Activated CD4-positive, CD25-positive, alpha-beta regulatory T cell treated with anti-CD3 and anti-CD28 coated beads, Interleukin-2, amount 50 U/mL, for 72 hours (primary cell): ENCODE measurements at regions not wholly inside any gene's neighbourhood (a gene's known extent, or its start where the extent isn't known, plus 50 kb on each side); places are given as distances from the start of the nearest gene placed in this dataset.

Source experiments
- DNase-seq: peaks from one replicate; pipeline ENCODE4 v3.0.0; 2021

DNA sequence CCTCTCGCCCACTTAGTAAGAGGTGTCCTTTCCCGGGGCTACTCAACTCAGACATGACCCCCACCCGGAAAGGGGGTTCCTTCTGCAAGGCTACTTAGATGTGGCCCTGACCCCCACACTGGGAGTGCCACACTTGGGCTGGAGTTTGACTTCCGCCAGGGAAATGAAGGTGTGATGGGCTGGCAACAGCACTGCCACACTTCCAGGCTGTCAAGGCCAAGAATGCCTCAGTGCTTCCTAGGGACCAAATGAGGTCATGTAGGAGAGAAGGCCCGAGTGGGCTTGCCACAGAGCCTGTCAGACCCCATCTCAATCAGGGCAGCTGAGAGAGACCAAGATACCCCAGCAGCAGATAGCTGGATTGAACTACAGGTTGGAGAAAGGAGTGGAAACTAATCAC is 55.5 kb downstream of the DRD1 start:
- DNase-seq = no peak

DNA sequence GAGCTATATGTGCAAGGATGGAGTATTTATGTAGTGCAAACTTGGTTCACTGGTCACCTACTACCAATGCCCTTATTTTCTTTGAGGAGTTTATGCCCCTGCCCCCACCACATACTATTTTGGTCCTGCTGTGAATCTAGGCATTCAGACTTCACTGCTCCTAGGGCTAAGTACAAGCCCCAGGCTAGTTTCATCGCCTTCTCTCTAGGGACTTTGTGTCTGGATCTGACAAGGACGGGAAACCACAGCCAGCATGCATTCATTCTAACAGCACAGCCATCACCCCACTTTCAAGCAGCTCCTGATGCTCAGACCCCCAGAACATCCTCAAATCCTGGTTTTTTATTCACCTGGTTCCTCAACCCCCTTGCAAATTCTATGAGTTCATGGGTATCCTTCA is 56.8 kb downstream of the DRD1 start:
- DNase-seq = no peak

- DNase-seq = no peak
These were observed 57.5 kb downstream of the DRD1 start for GRCh38 chr5:175386526-175386925.

- no peak for DNase-seq
These were observed 58.2 kb downstream of the DRD1 start for GRCh38 chr5:175385691-175386362.

- DNase-seq = no peak
These were observed 59.0 kb downstream of the DRD1 start for GRCh38 chr5:175384724-175385552.

DNA sequence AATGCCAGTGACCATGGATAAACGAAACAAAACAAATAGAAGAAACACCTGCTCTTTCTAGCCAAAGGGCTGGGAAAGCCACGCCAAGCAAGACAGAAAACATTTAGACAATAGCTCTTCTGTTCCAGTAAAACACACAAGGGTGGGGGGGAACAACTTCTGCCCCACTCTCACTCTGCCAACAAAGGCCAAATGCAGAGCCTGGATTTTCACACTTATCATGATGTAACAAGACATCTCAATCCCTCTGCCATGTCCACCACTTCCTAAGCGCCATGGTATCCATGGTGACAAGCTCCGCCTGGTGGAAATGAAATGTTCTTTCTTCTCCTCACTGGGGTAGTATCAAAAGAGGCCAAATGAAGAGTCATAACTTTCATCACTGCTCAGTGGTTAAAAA is 60.6 kb downstream of the DRD1 start:
- DNase-seq = no peak

DNA sequence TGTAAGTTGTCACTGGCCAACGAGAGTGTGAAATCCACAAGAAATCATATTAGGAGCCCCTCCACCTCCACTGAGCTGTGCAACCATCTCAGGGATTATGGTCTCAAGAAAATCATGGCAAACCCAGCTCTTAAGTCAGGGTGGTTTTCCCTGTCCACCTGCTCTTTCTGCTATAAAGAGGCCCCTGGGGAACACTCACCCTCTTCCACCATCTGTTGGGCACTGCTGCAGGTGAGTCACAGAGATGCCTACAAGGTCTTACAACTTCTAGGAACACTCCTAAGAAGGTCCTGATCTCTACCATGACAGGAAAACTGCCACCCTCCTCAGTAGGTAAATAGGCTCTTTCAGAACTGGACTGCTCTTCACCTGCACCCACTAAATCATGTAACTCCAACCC is 61.8 kb downstream of the DRD1 start:
- DNase-seq = no peak

GRCh38 chr5:175381130-175381529 is 62.9 kb downstream of the DRD1 start:
- DNase-seq = no peak

GRCh38 chr5:175380701-175381100 is 63.3 kb downstream of the DRD1 start:
- DNase-seq = no peak

DNA sequence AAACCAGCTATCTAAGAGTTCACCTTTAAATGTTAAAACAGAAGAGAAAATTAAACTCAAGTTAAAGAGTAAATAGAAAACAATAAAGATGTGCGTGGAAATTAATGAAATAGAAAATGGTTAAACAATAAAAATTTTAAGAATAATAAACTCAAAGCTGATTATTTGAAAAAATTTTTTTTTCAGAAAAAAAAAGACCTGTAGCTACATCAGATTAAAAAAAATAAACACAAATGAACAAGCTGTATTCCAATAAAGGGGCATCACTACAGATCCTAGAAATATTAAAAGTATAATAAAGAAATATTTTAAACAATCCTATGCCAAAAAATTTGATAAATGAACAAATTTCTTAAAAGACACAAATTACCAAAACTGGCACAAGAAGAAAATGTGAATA is 64.1 kb downstream of the DRD1 start:
- DNase-seq = no peak

DNA sequence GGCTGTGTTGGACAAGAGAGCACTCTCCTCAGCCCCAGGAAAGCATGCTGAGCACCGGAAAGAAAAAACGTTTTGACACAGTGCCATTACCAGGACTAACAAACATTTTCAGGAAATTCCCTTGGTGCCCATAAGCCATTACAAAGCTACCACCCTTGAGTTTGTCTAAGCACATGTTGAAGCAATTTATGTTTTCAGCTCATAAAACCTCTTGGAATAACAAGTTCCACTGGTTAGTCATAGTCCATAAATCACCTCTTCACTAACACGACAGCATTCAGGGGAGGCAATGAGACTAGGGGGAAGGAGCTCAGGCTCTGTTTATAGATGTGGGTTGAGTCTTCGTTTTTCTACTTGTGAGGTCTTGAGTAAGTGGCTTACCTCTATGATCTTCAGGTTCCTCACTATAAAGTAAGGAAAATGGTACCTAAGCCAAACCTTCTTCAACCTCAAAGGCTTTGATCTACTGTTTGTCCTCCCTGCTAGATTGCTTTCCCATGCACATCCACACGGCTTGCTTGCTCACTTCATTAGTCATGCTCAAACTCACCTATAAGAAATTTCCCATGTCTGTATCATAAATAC is 65.4 kb downstream of the DRD1 start:
- no peak for DNase-seq

DNA sequence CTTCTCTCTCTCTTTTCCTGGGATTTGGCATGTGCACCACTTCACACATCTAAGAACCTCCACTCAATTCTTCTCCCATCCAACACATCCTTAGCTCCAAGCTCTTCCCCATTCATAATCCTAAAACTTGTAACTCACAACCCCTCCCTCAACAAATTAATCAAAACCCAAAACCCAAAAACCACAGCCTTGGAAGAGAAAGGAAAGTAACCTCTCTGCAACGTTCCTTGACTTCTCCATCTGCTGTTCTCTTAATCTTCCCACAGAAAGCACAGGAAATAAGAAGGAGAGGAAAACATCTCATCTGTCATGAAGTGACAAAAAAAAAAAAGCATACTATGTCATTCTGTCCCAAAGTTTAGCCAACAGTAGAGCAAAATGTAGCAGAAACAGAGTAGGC is 66.2 kb downstream of the DRD1 start:
- DNase-seq = no peak

GRCh38 chr5:175374166-175374875 is 69.7 kb downstream of the DRD1 start:
- DNase-seq = no peak

DNA sequence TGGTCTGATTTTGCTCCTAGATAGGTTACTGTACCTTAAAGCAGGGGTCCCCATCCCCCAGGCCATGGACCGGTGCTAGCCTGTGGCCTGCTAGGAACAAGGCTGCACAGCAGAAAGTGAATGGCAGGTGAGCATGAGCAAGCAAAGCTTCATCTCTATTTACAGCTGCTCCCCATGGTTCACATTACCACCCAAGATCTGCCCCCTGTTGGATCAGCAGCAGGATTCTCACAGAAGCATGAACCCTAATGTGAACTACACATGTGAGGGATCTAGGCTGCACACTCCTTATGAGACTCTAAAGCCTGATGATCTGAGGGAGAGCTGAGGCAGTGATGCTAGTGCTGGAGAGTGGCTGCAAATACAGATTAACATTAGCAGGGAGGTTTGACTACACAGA is 78.1 kb downstream of the DRD1 start:
- DNase-seq = no peak

DNA sequence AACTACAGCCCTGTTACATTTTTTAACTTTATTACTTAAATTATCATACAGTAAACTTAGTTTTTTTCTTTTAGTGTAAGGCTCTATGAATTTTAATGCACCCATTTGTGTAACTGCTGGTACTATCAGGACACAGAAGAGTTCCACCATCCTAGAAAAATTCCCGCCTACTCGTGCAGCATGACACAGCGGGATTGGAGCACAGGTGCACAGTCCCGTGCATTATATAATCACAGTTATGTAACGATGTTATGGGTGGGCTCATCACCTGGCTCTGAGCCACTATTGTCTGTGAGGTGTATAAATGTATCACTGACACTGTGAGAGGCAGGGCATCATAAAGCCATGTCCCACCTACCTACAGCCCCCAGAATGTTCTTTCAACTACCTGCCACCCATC is 80.7 kb downstream of the DRD1 start:
- no peak for DNase-seq

DNA sequence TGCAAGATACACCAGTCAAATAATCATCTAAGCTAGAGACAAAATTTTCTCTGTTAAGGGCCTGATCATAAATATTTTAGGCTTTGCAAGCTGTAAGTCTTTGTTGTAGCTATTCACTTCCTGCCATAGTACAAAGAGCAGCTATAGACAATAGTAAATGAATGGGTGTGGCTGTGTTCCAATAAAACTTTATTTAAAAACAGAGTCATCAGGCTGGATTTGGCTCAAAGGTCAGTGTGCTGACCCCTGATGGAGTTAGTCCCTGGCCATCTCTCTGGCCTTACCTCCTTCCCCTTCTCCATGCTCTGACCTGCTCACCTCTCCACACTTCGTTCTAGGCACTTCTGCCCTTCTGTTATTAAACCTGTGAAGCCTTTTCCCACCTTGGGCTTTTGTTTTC is 86.0 kb downstream of the DRD1 start:
- no peak for DNase-seq

GRCh38 chr5:175356428-175356827 is 87.6 kb downstream of the DRD1 start:
- no peak for DNase-seq

DNA sequence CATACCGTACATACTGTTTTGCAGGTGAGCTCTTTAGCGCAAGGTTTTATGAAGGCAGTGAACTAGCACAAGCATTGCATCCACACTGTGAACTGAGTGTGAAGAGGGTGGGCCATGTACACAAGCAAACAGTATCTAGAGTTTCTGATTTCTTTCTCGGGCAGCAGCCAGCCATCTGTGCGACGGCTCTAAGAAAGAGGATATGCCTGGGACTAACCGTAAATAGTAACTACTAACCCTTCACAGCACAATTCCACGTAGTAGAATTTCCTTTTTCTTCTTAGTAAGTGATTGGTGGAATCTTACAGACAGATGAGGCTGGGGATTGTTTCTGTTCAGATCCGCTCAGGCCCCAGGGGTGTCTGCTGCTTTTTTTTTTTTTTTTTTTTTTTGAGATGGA is 89.0 kb downstream of the DRD1 start:
- no peak for DNase-seq

DNA sequence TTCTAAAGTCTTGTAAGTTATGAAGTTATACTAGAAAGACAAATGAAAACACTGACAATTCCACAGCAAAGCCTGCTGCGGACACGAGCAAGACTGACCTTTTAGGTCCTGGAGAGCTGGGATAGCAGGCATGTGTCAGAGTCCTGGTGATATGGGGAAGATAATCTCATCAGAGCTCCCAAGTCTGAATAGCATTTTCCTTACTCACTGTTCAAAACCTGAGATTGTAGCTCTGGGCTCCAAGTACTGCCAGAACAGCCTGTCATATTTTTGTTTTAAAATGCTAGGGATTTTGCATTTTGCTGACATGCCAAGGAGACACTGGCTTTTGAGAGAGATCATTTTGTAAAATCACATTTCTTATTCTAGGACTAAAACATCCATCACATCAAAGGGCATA is 90.1 kb downstream of the DRD1 start:
- DNase-seq = no peak

DNA sequence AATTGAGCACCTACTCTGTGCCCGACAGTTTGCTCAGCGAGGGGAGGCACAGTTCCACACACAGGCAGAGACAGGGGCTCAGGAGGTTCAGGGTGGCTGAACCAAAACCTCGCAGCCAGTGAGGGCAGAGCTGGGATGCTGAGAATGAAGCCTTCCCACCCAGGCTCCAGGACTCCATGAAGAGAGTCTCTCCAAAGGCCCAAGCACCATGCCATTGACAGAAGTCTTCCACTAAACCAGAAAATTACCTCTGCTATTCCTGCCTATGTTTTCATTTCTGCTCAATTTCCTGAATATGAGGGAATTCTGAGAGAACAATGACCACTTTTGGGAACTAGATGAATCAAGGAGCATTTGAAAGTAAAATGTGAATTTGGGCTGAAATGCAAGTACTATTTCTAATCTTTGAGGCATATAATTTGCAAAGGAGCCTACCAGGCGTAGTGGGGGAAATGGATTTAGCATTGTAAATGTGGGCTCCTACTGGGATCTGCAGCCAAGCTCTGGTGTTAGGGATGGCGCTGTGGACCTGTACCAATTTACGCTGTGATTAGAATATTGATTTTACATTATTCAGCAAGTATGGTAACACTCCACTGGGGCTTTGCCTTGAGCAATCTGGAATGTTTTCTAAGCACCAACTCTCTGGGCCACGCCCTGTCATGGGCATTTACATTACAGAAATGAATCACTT is 91.9 kb downstream of the DRD1 start:
- DNase-seq = no peak

DNA sequence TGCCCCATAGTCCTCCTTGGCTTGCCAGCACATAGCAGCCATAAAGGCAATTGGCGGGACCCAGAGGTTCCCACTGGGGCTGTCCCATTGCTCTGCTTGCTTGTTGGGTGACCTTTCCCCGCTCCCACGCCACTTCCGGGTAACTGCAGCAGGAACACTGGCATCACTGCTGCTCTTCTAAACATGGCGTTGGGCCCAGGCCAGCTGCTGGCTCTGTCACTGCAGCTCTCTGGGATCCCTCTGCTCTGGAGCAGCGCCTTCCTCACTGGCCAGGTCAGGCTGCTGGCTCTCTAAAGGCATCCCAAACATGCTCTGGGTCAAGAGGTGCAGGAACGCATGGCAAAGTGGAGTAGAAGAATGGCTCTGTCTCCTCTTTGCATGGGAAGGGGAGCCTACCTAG is 92.9 kb downstream of the DRD1 start:
- DNase-seq = no peak

GRCh38 chr5:175347931-175348330 is 96.1 kb downstream of the DRD1 start:
- no peak for DNase-seq

DNA sequence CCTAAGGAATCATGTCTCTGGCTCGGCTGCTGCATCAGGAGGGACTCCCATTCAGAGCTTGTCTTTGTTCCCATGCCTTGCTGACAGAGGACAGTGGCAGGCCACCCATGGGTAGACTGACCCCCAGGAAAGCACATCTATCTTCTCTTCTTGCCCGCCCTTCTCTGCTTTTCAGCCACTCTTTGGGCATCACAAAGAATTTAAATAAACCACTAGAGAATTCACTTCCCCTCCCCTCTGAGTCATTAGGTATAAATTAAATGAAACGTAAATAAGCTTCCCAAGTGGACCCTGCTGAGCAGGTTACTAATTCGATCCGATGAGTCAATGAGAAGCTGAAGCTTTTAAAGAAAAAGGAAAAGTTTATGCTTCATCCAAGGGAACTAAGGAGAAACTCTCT is 97.0 kb downstream of the DRD1 start:
- no peak for DNase-seq
